Stimulated activated CD4-positive, alpha-beta T cell treated with anti-CD3 and anti-CD28 coated beads, TNF-alpha, amount 100 ng/mL, for 24 hours (primary cell): ENCODE measurements at regions not wholly inside any gene's neighbourhood (a gene's known extent, or its start where the extent isn't known, plus 50 kb on each side); places are given as distances from the start of the nearest gene placed in this dataset.
A peak's percentile ranks its signal among the peaks of the same experiment; 100 is the strongest.

Experiments
- DNase-seq, 3 experiments: peaks; one replicate each; pipeline ENCODE4 v3.0.0-alpha.2; 2020; ENCODE audit warnings: low read depth in 3 of 3

DNA sequence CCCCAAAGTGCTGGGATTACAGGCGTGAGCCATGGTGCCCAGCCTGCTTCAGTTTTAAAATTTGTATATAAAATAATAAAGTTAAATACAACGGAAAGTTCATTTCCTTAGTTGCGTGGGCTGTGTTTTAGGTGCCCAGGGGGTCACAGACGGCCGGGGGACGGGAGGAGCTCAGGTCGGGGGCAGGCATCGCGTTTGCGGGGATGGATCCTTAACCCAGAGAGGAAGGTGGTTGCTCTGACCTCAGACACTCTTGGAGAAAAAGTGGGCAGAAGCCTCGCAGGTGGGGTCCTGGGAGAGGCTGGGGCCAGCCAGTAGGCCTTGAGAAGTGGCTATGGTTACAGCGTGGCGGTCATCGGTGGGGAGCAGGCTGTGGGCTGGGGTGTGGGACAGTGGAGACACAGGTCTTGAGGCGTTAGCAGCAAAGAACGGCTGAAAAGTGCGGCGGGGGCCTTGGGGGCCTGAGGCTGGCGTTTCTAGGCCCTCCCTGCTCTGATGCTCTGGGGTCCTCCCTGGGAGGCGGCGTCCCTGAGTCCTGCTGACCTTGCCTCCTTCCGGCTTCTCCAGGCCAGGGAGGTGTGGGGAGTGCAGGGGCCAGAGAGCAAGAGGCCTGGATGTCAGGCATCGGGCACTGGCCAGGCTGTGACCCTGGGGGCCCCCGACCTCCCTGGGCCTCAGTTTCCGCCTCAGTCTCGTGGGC lies 54.4 kb downstream of the UNCX start:
- no peak for DNase-seq

DNA sequence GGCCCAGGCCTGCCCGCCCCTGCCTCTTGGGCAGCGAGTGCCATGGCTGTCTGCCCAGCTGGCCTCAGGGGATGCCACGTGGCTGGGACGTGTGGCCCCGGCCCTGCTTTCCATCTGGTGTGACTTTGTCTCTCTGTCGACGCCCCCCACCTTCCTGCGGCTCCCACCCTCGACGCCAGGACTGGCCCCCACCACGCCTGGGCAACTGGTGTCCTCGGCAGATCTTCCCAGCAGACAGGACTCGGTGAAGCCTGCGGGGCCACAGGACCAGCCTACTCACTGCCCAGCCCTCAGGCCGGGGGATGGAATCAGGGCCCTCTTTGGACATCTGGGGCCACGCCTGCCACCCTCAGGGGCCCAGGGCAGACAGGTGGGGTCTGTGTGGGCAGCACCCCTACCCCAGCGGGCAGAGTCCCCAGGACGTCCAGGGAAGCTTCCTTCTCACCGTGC lies 55.1 kb downstream of the UNCX start:
- no peak for DNase-seq

GRCh38 chr7:1288390-1288995 lies 55.8 kb downstream of the UNCX start:
- no peak for DNase-seq

- no peak for DNase-seq
These were observed 56.4 kb downstream of the UNCX start for GRCh38 chr7:1288996-1289551.

DNA sequence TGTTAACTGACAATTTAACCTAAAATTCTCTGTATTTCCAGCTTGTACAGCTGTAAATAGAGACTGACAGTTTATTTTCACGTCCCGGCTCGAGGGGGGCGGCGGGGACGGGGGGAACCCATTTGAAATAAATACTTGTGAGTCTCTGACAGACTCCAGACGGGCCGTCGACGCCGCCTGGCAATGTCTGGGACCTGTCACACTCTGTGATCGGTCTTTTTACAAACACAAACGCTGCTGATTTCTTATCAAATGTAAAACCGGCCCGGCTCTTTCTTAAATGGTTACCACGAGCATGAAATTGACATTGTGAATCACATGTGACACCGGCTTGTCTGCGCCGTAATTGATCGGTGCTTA lies 57.0 kb downstream of the UNCX start:
- no peak for DNase-seq

- DNase-seq, result peak in 1 of 3 experiments; percentile 10
These were observed 57.5 kb downstream of the UNCX start for GRCh38 chr7:1290026-1290678.

GRCh38 chr7:1290679-1291356 lies 58.1 kb downstream of the UNCX start:
- no peak for DNase-seq

DNA sequence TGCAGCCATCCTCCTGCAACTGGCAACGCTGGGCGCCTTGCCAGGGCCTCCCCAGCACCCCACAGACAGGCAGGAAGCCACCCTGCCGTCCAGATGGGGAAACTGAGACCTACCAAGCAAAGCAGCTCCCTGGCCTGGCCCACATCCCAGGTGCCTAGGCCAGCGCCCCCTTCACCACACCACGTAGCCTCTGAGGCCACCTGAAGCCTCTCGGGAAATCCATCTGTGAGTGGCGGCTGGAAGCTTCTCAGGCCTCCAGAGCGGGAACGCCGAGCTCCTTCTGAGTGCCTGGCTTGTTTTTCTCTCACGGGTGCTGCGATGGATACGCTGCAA lies 58.7 kb downstream of the UNCX start:
- no peak for DNase-seq

GRCh38 chr7:1291845-1292765 lies 59.4 kb downstream of the UNCX start:
- DNase-seq, result no peak

- DNase-seq, result no peak
These were observed 60.5 kb downstream of the UNCX start for GRCh38 chr7:1292972-1293830.

DNA sequence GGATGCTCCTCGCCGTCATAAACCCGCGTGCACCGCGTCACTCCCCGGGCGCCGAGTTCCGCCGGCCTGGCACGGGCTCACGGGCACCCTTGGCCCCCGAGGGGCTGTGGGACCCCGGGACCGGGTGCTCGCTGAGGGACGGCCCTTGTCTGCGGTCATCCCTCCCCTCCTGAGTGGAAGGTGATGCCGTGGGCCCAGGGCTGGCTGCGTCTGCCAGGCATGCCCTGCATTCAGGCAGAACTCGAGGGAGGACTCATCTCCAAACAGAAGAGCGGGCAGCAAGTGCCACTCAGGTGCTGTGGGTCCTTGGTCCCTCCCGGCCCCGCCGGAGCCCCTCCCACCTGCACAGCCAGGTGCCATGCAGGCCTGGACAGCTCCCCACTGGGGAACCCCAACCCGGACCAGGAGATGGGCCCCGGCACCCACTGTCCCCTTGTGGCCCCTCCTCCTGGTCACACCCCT lies 61.3 kb downstream of the UNCX start:
- DNase-seq, result no peak

DNA sequence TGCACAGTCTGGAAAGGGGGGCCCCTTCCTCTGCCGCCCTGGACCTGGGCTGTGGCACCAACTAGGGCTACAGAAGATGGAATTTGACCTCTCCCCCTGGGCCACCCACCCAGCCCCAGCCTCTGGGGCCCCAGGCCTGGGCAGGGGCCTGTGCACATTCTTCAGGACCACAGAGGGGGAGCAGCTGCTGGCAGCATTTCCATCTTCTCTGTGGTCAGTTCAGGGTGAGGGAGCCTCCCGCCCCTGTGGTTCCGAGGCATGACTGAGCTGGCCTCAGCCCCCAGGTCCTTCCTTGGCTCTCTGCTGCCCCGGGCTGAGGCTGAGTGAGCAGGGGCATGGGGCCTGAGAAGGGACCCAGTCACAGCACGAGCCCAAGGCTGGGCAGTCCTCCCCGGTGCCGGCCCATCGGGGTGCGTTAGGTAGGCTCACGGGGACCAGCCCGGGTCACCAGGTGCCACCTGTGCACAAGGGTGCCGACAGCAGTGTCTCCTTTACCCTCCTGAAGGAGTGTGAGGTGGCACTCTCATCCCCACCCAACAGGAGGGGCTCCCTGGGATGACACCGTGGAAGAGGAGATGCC lies 63.2 kb downstream of the UNCX start:
- DNase-seq, result no peak

GRCh38 chr7:1296356-1296981 lies 63.8 kb downstream of the UNCX start:
- DNase-seq, result no peak

DNA sequence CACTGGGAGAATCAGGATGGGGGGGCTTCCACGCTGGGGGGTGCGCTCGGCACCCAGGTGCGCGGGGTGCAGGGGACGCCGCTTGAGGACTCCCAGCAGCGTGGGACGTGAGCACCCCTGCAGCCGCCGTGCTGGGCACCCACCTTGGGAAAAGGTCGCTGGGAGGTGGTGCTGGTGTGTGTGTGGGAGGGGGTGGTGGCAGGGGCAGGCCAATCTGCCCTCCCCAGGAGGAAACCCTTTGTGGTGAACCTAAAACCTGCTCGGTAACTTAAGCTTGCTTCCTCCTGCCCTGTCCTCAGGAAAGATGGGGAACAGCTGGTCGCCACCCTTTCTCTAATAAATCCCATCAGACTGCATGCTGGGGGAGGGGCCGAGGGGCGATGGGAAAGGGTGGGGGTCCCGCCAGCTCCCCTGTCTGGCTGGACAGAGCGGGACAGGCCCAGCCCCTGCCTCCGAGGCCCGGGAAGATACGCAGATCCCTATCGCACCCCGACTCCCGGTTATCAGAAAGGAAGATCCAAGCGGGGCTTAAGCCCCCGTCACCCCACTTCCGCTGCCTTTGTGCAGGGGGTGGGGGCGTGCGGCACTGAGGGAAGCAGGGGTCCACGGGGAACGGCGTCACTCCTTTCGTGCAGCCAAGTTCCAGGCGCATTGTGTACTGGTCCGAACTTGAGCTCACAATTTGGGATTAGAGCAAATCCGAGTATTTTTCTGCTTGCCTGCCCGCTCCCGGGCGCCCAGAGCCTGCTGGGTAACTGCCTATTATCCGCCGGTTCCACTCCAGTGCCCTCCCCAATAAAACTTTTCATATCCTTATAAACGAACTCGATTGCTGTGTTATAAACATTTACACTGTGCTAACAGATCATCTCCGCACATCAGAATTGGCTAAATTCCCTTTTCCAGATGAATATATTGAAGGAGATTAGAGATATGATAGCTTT lies 64.6 kb downstream of the UNCX start:
- DNase-seq, result no peak

- DNase-seq, result no peak
These were observed 65.6 kb downstream of the UNCX start for GRCh38 chr7:1298051-1298930.

DNA sequence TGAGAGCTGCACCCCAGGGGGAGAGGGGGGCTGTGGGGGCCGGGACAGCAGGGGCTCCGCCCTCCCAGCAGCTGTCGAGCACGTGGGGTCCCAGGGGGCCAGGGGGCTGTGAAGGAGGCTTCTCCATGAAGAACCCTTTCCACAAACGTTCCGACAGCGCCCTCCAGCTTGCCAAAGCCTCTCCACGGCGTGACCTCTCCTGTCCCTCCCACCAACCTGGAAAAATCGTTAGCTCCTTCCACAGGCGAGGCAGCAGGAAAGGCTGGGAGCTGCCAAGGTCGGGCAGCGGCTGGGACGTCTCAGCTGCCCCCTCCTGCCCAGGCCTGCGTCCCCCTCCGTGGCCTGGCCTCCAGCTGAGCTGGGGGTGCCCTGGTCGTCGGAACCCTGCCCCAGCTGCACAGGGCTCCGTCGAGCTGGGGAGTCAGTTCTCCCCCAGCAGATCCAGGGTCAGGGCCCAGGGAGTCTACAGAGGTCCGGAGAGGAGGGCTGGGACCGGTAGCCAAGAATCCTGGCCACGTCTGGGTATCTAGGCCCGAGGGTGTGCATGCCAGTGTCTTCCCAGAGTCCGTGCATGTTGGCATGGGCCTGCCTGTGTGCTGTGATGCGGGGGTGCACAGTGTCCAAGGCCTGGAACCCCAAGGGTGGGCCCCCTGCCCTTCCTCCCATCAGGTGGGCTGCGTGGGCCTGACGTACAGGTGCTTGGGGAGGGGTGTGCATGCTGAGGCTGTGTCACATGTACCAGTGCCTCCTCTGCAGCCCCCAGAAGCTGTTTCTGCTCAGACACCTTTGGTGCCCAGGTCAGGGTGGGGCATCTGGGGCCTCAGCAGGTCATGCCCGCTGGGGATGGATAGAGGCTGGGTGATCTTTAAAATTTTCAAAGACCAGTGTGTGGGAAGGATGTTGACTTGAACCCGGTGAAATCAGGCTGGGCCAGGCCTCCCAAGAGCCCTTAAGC lies 66.5 kb downstream of the UNCX start:
- DNase-seq, result no peak
